ENCODE measurements at regions not wholly inside any gene's neighbourhood (a gene's known extent, or its start where the extent isn't known, plus 50 kb on each side); places are given as distances from the start of the nearest gene placed in this dataset.
A peak's percentile ranks its signal among the peaks of the same experiment; 100 is the strongest.

DNA sequence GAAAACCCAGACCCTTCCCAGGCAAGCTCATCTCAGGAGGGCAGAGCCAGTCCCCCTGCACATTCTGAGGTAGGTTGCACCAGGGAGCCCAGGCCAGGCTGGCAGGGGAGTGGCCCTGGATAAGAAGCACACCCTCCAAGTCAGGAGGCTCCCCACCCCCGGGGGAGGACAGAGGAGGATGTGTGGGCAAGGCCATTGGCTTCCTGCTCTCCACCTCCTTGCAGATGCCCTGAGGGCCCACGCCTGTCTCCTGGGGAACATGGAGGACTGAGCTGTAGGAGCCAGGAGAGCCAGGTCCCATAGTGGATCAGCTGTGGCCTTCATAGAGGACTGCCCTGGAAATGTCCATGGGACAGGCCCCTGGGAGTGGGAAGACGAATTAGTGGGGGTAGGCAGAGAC, 126.7 kb downstream of the IRF8 start:
- no peaks in the 10 kb centered on the region for H3K4me1 ChIP-seq (ENCODE audit: insufficient read depth, poor library complexity, severe bottlenecking)
- DNase-seq (ENCODE audit: low spot score) (peak; percentile 51), ATAC-seq (ENCODE audit: low read depth) (no peak)
- H3K27ac ChIP-seq (ENCODE audit: poor library complexity, severe bottlenecking), result no peak overlapping the region
- no peaks in the 10 kb centered on the region for H3K36me3 ChIP-seq (ENCODE audit: low read depth)
- H3K4me3 ChIP-seq (ENCODE audit: severe bottlenecking), result no peak overlapping the region
- TF ChIP-seq, protein P1, sequence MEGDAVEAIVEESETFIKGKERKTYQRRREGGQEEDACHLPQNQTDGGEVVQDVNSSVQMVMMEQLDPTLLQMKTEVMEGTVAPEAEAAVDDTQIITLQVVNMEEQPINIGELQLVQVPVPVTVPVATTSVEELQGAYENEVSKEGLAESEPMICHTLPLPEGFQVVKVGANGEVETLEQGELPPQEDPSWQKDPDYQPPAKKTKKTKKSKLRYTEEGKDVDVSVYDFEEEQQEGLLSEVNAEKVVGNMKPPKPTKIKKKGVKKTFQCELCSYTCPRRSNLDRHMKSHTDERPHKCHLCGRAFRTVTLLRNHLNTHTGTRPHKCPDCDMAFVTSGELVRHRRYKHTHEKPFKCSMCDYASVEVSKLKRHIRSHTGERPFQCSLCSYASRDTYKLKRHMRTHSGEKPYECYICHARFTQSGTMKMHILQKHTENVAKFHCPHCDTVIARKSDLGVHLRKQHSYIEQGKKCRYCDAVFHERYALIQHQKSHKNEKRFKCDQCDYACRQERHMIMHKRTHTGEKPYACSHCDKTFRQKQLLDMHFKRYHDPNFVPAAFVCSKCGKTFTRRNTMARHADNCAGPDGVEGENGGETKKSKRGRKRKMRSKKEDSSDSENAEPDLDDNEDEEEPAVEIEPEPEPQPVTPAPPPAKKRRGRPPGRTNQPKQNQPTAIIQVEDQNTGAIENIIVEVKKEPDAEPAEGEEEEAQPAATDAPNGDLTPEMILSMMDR (IDR thresholded peaks at IDR 0.05; ENCODE audit: poor library complexity, severe bottlenecking), result no peak
- peaks cover 42% of the 10 kb centered on the region for H3K27me3 ChIP-seq (ENCODE audit: insufficient read depth, poor library complexity, severe bottlenecking)
- peaks cover 2% of the 10 kb centered on the region for H3K9me3 ChIP-seq (ENCODE audit: severe bottlenecking)

DNA sequence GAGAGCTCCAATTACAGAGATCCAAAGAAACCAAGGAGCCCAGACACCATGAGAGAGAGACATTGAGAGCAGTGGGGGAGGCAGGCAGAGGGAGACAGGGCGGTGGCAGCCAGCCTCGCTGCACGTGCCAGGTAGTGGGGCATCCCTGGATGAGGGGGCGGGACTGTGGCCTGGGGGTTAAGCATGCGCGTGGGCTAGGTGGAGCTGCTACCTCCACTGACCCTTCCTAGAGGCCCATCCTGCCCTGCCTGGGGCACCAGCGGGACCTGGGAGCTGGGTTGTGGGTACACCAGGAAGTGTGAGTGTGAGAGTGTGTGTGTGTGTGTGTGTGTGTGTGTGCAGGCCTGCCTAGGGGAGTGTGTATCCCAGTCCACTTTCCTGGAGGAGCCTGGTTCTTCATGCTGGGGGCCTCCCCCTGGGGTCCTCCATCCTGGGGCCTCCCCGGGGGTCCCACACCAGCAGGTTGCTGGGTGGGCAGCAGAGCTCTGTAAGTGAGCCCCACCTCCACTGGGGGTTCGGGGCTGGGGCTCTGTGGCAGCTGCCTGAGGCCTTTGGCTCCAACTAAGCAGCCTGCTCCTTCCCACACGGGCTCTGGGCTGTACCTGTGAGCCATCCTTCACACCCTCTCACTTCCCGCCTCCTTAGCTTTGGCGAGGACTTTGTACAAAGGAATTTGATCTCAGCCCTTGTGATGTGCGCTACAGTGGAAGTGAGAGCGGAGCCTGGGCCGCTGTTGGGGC, 127.4 kb downstream of the IRF8 start:
- H3K27ac ChIP-seq (ENCODE audit: poor library complexity, severe bottlenecking), result no peak overlapping the region
- no peak overlapping the region for H3K4me3 ChIP-seq (ENCODE audit: severe bottlenecking)
- H3K9me3 ChIP-seq (ENCODE audit: severe bottlenecking), result peaks cover 2% of the 10 kb centered on the region
- DNase-seq (ENCODE audit: low spot score) (peak; percentile 52), ATAC-seq (ENCODE audit: low read depth) (no peak)
- H3K36me3 ChIP-seq (ENCODE audit: low read depth), result no peaks in the 10 kb centered on the region
- H3K4me1 ChIP-seq (ENCODE audit: insufficient read depth, poor library complexity, severe bottlenecking), result no peaks in the 10 kb centered on the region
- TF ChIP-seq, protein P1 (IDR thresholded peaks at IDR 0.05; ENCODE audit: poor library complexity, severe bottlenecking), result no peak
- H3K27me3 ChIP-seq (ENCODE audit: insufficient read depth, poor library complexity, severe bottlenecking), result peaks cover 41% of the 10 kb centered on the region

DNA sequence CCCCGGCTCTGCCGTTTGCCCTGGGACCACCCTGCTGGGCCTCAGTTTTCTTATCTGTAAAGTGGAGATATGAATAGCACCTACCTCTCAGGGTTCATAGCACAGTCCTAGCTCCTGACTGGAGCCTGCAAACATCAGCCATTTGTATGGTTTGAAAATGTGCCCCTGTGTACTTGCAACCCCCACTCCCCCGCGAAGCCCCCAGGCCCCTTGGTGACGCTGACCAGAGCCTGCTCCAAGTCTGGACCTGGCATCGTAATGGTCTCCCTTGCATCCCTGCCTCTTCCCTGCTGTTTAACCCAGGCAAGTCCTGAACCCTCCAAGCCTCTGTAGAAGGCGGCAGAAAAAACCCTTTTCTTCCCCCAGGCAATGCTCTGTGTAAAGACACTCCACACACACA, 128.0 kb downstream of the IRF8 start:
- Histone ChIP-seq H3K9me3 (ENCODE audit: severe bottlenecking) (peaks cover 2% of the 10 kb centered on the region), H3K27ac (ENCODE audit: poor library complexity, severe bottlenecking) (no peak overlapping the region), H3K4me3 (ENCODE audit: severe bottlenecking) (no peak overlapping the region), H3K36me3 (ENCODE audit: low read depth) (no peaks in the 10 kb centered on the region), H3K4me1 (ENCODE audit: insufficient read depth, poor library complexity, severe bottlenecking) (no peaks in the 10 kb centered on the region), H3K27me3 (ENCODE audit: insufficient read depth, poor library complexity, severe bottlenecking) (peaks cover 41% of the 10 kb centered on the region)
- peak; percentile 36 for DNase-seq (ENCODE audit: low spot score)
- ATAC-seq (ENCODE audit: low read depth), result no peak
- TF ChIP-seq, protein P1 (IDR thresholded peaks at IDR 0.05; ENCODE audit: poor library complexity, severe bottlenecking), result no peak

DNA sequence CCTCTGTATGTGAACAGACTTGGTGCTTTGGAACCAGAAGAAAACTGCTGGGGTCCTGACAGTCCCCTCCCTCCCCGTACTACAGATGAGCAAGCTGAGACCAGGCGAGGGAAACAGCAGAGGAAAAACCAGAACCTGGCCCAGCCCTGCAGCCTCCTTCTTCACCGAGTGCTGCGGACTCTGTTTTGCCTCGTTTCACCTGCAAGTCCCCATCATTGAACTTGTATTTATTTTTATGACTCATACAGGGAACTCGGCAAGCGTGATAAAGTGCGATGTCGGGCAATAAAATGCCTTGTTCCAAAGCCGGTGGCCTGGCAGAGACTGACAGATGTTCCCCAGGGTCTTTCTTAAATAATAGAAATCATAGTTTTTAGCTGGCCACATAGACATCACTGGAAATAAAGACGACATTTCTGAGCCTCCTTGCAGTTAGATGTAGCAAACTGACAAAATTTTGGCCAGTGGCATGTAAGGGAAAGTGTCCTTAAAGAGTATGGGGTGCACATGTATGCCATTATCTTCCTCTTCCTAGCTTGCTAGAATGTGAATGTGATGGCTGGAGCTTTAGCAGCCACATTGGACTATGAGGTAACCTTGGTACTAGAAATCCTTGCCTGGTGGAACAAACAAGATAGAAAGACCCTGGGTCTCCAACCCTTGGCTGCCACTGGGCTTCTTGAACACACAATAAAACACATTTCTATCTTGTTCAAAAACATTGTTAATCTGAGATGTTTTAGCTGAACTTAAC, 128.6 kb downstream of the IRF8 start:
- Histone ChIP-seq H3K9me3 (ENCODE audit: severe bottlenecking) (peaks cover 2% of the 10 kb centered on the region), H3K4me3 (ENCODE audit: severe bottlenecking) (no peak overlapping the region), H3K27ac (ENCODE audit: poor library complexity, severe bottlenecking) (no peak overlapping the region), H3K4me1 (ENCODE audit: insufficient read depth, poor library complexity, severe bottlenecking) (no peaks in the 10 kb centered on the region), H3K36me3 (ENCODE audit: low read depth) (no peaks in the 10 kb centered on the region), H3K27me3 (ENCODE audit: insufficient read depth, poor library complexity, severe bottlenecking) (peaks cover 44% of the 10 kb centered on the region)
- TF ChIP-seq, protein P1 (IDR thresholded peaks at IDR 0.05; ENCODE audit: poor library complexity, severe bottlenecking), result no peak
- DNase-seq (ENCODE audit: low spot score) (peak; percentile 15), ATAC-seq (ENCODE audit: low read depth) (no peak)
